GM12878 (cell line): ENCODE measurements at regions not wholly inside any gene's neighbourhood (a gene's known extent, or its start where the extent isn't known, plus 50 kb on each side); places are given as distances from the start of the nearest gene placed in this dataset.

Source experiments
- ATAC-seq: fragments of 200-7000 bp; cut with Tn5 transposase; 3 replicates; pipeline ENCODE4 v1.9.1; 2020; ENCODE audit warnings: mild to moderate bottlenecking, moderate library complexity
- BruUV-seq: library from RNA; stranded (reverse); fragments of 400-500 nt; replicated peaks from 2 replicates; lab custom pipeline; 2021; lab: Mats Ljungman, UMichigan
- CTCF ChIA-PET: fragments of 300-600 bp; sonication (Branson Sonifier 250); formaldehyde crosslinking; extraction: SDS; loops from one replicate; lab custom pipeline; 2021; ENCODE audit warnings: inconsistent platforms; lab: Yijun Ruan, JAX
- POLR2A ChIA-PET: fragments of 350-600 bp; formaldehyde crosslinking; extraction: SDS; loops from one replicate; lab custom pipeline; 2021; ENCODE audit warnings: inconsistent platforms; lab: Charles Lee
- RAD21 ChIA-PET: fragments of 300-600 bp; sonication (Branson Sonifier 250); formaldehyde crosslinking; loops from one replicate; lab custom pipeline; 2023; ENCODE audit warnings: antibody characterized with exemption; ENCODE audit not compliant: unreplicated experiment; lab: Charles Lee
- SMC1A ChIA-PET: fragments of 300-600 bp; sonication (Branson Sonifier 250); formaldehyde crosslinking; loops from one replicate; lab custom pipeline; 2023; ENCODE audit not compliant: unreplicated experiment, uncharacterized antibody; lab: Charles Lee
- DNase-seq: peaks from one replicate; pipeline ENCODE4 v3.0.0-alpha.2; 2011; ENCODE audit warnings: low read depth, low spot score
- FAIRE-seq: peaks from 3 replicates; lab custom pipeline; 2011; peaks lifted over from hg19 to GRCh38; lab: Jason Lieb, UNC
- H2AFZ ChIP-seq: 2 replicates; pipeline ENCODE4 v1.6.0; 2011; ENCODE audit warnings: low read depth, low read length, control low read depth; ENCODE audit not compliant: control insufficient read depth
- H3K27ac ChIP-seq: 2 replicates; pipeline ENCODE4 v1.5.1; 2011; ENCODE audit warnings: control low read depth; ENCODE audit not compliant: control insufficient read depth, insufficient read depth
- H3K27me3 ChIP-seq, 2 experiments: replicated peaks in 1 of 2; 2 replicates each; pipeline versions ENCODE4 v1.6.0 to v1.6.1; 2011; ENCODE audit warnings: low read length in 1 of 2; ENCODE audit not compliant: control insufficient read depth in 2 of 2, insufficient read depth in 2 of 2
- H3K36me3 ChIP-seq, 2 experiments: 2 replicates each; pipeline ENCODE4 v1.5.1; 2011; ENCODE audit warnings: low read length in 1 of 2; ENCODE audit not compliant: control insufficient read depth in 2 of 2, insufficient read depth in 2 of 2
- H3K4me1 ChIP-seq: 2 replicates; pipeline ENCODE4 v1.6.1; 2011; ENCODE audit warnings: mild to moderate bottlenecking, low read length, moderate library complexity, mixed read lengths; ENCODE audit not compliant: control insufficient read depth, insufficient read depth
- H3K4me2 ChIP-seq: 2 replicates; pipeline ENCODE4 v1.6.0; 2011; ENCODE audit warnings: control low read depth; ENCODE audit not compliant: control insufficient read depth, insufficient read depth
- H3K4me3 ChIP-seq: fragments of 200-600 bp; sonication (generic); 2 replicates; pipeline ENCODE4 v1.5.1; 2016
- H3K79me2 ChIP-seq: 2 replicates; pipeline ENCODE4 v1.6.0; 2011; ENCODE audit warnings: low read length; ENCODE audit not compliant: control insufficient read depth, insufficient read depth
- H3K9ac ChIP-seq: 2 replicates; pipeline ENCODE4 v1.8.0; 2011; ENCODE audit warnings: low read length, control low read depth, mixed read lengths; ENCODE audit not compliant: control insufficient read depth, insufficient read depth
- H3K9me3 ChIP-seq: replicated peaks from 3 replicates; pipeline ENCODE4 v1.5.1; 2011; ENCODE audit warnings: mild to moderate bottlenecking, low read length; ENCODE audit not compliant: control insufficient read depth, insufficient read depth
- H4K20me1 ChIP-seq: 2 replicates; pipeline ENCODE4 v1.6.0; 2011; ENCODE audit not compliant: control insufficient read depth, insufficient read depth
- ATF7 ChIP-seq: fragments of 450-650 bp; IDR thresholded peaks from 2 replicates; pipeline ENCODE4 v1.6.1; 2016; ENCODE audit warnings: low read depth, mild to moderate bottlenecking
- EED ChIP-seq: sonication (generic); IDR thresholded peaks from 2 replicates; pipeline ENCODE4 v1.6.1; 2016; ENCODE audit warnings: antibody characterized with exemption, low read depth
- EZH2 ChIP-seq: IDR thresholded peaks from 2 replicates; pipeline ENCODE4 v1.6.1; 2012; ENCODE audit warnings: low read depth, mild to moderate bottlenecking, control low read depth, inconsistent platforms, low read length, borderline replicate concordance; ENCODE audit not compliant: control insufficient read depth
- FOS ChIP-seq: IDR thresholded peaks from 3 replicates; pipeline ENCODE4 v1.6.1; 2011; ENCODE audit warnings: borderline replicate concordance; ENCODE audit not compliant: insufficient read length; ENCODE audit errors: extremely low read depth
- GABPA ChIP-seq: IDR thresholded peaks from 2 replicates; pipeline ENCODE4 v1.6.1; 2014; ENCODE audit warnings: antibody characterized with exemption, low read depth, mild to moderate bottlenecking, inconsistent platforms
- JUND ChIP-seq: IDR thresholded peaks from 2 replicates; pipeline ENCODE4 v1.6.1; 2012; ENCODE audit warnings: low read depth, mild to moderate bottlenecking, low read length, improper control_type of control experiment, moderate library complexity
- MTA2 ChIP-seq: fragments of 450-650 bp; IDR thresholded peaks from 2 replicates; pipeline ENCODE4 v1.6.1; 2016; ENCODE audit warnings: low read depth, mild to moderate bottlenecking, moderate library complexity
- MTA3 ChIP-seq: IDR thresholded peaks from 2 replicates; pipeline ENCODE4 v1.6.1; 2012; ENCODE audit warnings: low read length, inconsistent platforms, borderline replicate concordance
- NR2C2 ChIP-seq: IDR thresholded peaks from 2 replicates; pipeline ENCODE4 v1.6.1; 2011; ENCODE audit warnings: borderline replicate concordance, low read depth; ENCODE audit not compliant: control insufficient read depth, insufficient read length
- SRF ChIP-seq, 2 experiments: IDR thresholded peaks; 2 replicates each; pipeline ENCODE4 v1.6.1; 2011; ENCODE audit warnings: low read depth in 2 of 2, low read length in 2 of 2, mild to moderate bottlenecking in 1 of 2, moderate library complexity in 1 of 2
- SUPT20H ChIP-seq: IDR thresholded peaks from 2 replicates; pipeline ENCODE4 v1.6.1; 2011; ENCODE audit warnings: low read depth, mild to moderate bottlenecking, low read length, moderate library complexity, borderline replicate concordance; ENCODE audit not compliant: control insufficient read depth
- WGBS: methylation state at CpG from one replicate; pipeline ENCODE4 v1.1.6; 2016; ENCODE audit warnings: low lambda C conversion rate; ENCODE audit not compliant: insufficient replicate concordance, insufficient coverage; ENCODE audit errors: missing lambda C conversion rate; 5-methylcytosine and 5-hydroxymethylcytosine counted together
- in situ Hi-C: fragments of 300-500 bp; cut with MboI; formaldehyde crosslinking; loops from 9 replicates; pipeline ENCODE4 v1.14.3; 2018; ENCODE audit warnings: mixed read lengths
- intact Hi-C: fragments of 100-400 bp; cut with micrococcal nuclease; formaldehyde crosslinking; loops from one replicate; pipeline ENCODE4 v1.14.2; 2022; ENCODE audit not compliant: unreplicated experiment
- TF ChIP-seq, protein P1 (sequence below): IDR thresholded peaks from 2 replicates; pipeline ENCODE4 v1.6.1; 2012; ENCODE audit warnings: low read depth, low read length, improper control_type of control experiment

DNA sequence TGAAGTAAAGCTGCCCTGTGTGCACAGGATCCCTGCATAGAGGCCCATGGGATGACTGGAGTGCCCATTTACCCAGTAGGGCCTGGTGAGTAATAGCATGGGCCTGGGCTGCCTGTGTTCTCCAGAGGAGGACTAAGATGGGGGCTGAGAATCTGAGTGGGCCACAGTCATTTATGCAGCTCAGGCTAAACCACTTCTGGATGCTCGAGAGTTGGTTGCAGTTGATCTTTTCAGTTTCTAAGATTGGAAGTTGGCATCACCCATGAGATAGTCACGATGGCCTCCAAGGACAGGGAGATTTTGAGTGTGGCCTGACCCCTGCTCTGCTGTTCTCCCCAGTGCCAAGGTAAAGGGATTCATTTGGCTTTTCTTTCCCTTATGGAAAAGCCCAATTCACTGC, 179.1 kb upstream of the SPRED2 start:
- CTCF ChIA-PET: interaction anchor here (0.7 kb wide), 1 partner anchor 925 kb away, joined by 3 read pairs; no protein-coding TSS in a partner anchor
- H3K36me3 ChIP-seq: no peaks in the 10 kb centered on the region
- H3K9ac ChIP-seq: no peak overlapping the region
- no peaks in the 10 kb centered on the region for H3K27me3 ChIP-seq
- no peak overlapping the region for H2AFZ ChIP-seq
- 26% methylated on average over 2 of the region's 2 CpGs for WGBS
- H3K27ac ChIP-seq: no peak overlapping the region
- H4K20me1 ChIP-seq: no peaks in the 10 kb centered on the region
- peaks cover 13% of the 10 kb centered on the region for H3K4me1 ChIP-seq
- ATAC-seq (no peak), FAIRE-seq (no peak), DNase-seq (no peak)
- intact Hi-C loops: no loop called here
- no peaks in the 10 kb centered on the region for H3K79me2 ChIP-seq
- H3K4me3 ChIP-seq: no peak overlapping the region
- no TSS peak for BruUV-seq
- in situ Hi-C loops: no loop called here
- H3K9me3 ChIP-seq: no peaks in the 10 kb centered on the region
- no peak overlapping the region for H3K4me2 ChIP-seq
- POLR2A ChIA-PET: interaction anchor here (0.6 kb wide), 1 partner anchor 621 kb away, joined by 3 read pairs; no protein-coding TSS in a partner anchor
- RAD21 ChIA-PET: no interaction called here
- SMC1A ChIA-PET: no interaction called here
- TF ChIP-seq, protein P1, sequence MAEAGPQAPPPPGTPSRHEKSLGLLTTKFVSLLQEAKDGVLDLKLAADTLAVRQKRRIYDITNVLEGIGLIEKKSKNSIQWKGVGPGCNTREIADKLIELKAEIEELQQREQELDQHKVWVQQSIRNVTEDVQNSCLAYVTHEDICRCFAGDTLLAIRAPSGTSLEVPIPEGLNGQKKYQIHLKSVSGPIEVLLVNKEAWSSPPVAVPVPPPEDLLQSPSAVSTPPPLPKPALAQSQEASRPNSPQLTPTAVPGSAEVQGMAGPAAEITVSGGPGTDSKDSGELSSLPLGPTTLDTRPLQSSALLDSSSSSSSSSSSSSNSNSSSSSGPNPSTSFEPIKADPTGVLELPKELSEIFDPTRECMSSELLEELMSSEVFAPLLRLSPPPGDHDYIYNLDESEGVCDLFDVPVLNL: no peak
- TF ChIP-seq EZH2 (no peak), SUPT20H (no peak), MTA3 (no peak), EED (no peak), SRF (IDR thresholded peaks at IDR 0.05; ENCODE audit: low read depth in 2 of 2, low read length in 2 of 2) (no peak), MTA2 (no peak), NR2C2 (no peak), FOS (no peak), GABPA (no peak), ATF7 (no peak), JUND (no peak)
